GM11168 (cell line): ENCODE measurements at regions not wholly inside any gene's neighbourhood (a gene's known extent, or its start where the extent isn't known, plus 50 kb on each side); places are given as distances from the start of the nearest gene placed in this dataset.

Experiments
- in situ Hi-C: fragments of 300-500 bp; cut with MboI; formaldehyde crosslinking; loops from one replicate; pipeline ENCODE4 v1.12.0; 2022; ENCODE audit warnings: low sequenced_read_pairs; ENCODE audit not compliant: unreplicated experiment

GRCh38 chr14:60563113-60563512, 54.2 kb downstream of the SIX6 start:
- in situ Hi-C loops = loop anchor here (5.0 to 25.0 kb wide), 3 partner anchors 216 to 501 kb away; no protein-coding TSS in a partner anchor

GRCh38 chr14:60565211-60565610, 56.3 kb downstream of the SIX6 start:
- in situ Hi-C loops = loop anchor here (10.0 to 25.0 kb wide), 2 partner anchors 380 to 503 kb away; no protein-coding TSS in a partner anchor

GRCh38 chr14:60566101-60566500, 57.2 kb downstream of the SIX6 start:
- in situ Hi-C loops = loop anchor here (10.0 to 25.0 kb wide), 2 partner anchors 381 to 504 kb away; no protein-coding TSS in a partner anchor

DNA sequence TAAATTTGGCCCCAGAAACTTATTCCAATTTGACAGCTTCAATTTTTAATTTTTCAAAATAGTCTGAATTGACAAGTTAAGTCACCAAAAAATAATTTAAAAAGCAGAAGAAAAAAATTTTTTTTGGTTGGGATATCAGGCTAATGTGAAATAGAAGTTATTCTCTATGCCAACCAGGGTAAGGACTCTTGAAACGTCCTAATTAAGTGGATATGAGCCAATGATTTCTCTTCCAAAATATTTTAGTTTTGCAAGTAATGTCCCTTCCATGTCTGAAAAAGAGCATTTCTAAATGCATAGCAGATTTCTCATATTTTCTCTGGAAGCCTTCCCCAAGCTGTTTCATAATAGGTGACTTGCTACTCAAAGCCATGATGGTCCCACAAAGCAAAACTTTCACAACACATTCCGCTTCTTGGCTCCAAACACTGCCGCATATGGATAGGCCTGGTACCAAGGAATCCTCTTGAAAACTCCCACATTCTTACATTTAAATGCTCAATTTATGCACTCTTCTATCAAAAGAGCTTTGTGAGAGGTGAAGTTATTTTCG, 65.1 kb downstream of the SIX6 start:
- in situ Hi-C loops = loop anchor here (25.0 kb wide), 1 partner anchor 512 kb away; no protein-coding TSS in a partner anchor

GRCh38 chr14:60575008-60575407, 66.1 kb downstream of the SIX6 start:
- in situ Hi-C loops = no loop called here

DNA sequence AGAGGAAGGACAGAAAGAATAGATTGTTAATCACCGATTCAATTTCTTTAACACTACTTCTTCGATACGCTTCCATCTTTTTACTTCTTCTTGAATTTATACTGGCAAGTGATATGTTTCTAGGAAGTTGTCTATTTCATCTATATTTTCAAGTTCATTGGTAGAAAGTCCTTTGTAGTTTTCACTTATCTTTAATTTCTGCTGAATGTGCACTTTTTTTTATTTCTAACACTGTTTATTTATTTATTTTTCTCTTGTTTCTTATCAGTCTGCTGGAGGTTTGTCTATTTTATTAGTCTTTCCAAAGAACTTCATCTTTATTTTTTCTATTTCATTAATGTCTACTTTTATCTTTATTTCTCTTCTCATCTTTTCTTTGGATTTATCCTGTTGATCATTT, 63.6 kb downstream of the SIX1 start:
- in situ Hi-C loops = no loop called here

- in situ Hi-C loops = no loop called here
Measured at GRCh38 chr14:60589442-60589841, 59.8 kb downstream of the SIX1 start.

- in situ Hi-C loops = no loop called here
Measured at GRCh38 chr14:60590991-60591414, 58.3 kb downstream of the SIX1 start.
